Mammary epithelial cell (primary cell): ENCODE measurements at regions not wholly inside any gene's neighbourhood (a gene's known extent, or its start where the extent isn't known, plus 50 kb on each side); places are given as distances from the start of the nearest gene placed in this dataset.

Experiments used
- EZH2 ChIP-seq: IDR thresholded peaks from 2 replicates; pipeline ENCODE4 v1.6.1; 2012; ENCODE audit warnings: low read length, inconsistent platforms, borderline replicate concordance
- TF ChIP-seq, protein P1 (sequence below), 2 donors: IDR thresholded peaks in 1 of 2; conservative IDR thresholded peaks in 1 of 2; 2 replicates each; pipeline ENCODE4 v1.5.1; 2011 to 2012; ENCODE audit warnings: inconsistent platforms in 2 of 2, low read length in 2 of 2, mild to moderate bottlenecking in 2 of 2, control low read depth in 1 of 2, low read depth in 1 of 2; ENCODE audit not compliant: insufficient read depth in 1 of 2; ENCODE audit errors: extremely low read depth in 1 of 2

GRCh38 chr10:131654471-131655087, 246.2 kb upstream of the PPP2R2D start:
- TF ChIP-seq, protein P1, sequence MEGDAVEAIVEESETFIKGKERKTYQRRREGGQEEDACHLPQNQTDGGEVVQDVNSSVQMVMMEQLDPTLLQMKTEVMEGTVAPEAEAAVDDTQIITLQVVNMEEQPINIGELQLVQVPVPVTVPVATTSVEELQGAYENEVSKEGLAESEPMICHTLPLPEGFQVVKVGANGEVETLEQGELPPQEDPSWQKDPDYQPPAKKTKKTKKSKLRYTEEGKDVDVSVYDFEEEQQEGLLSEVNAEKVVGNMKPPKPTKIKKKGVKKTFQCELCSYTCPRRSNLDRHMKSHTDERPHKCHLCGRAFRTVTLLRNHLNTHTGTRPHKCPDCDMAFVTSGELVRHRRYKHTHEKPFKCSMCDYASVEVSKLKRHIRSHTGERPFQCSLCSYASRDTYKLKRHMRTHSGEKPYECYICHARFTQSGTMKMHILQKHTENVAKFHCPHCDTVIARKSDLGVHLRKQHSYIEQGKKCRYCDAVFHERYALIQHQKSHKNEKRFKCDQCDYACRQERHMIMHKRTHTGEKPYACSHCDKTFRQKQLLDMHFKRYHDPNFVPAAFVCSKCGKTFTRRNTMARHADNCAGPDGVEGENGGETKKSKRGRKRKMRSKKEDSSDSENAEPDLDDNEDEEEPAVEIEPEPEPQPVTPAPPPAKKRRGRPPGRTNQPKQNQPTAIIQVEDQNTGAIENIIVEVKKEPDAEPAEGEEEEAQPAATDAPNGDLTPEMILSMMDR (conservative IDR thresholded peaks at IDR 0.05 in 1 of 2, IDR thresholded peaks at IDR 0.05 in 1 of 2; ENCODE audit: extremely low read depth in 1 of 2, insufficient read depth in 1 of 2, low read depth in 1 of 2, low read length in 2 of 2) = no peak
- TF ChIP-seq EZH2 = no peak
